ENCODE measurements at regions not wholly inside any gene's neighbourhood (a gene's known extent, or its start where the extent isn't known, plus 50 kb on each side); places are given as distances from the start of the nearest gene placed in this dataset.
A peak's percentile ranks its signal among the peaks of the same experiment; 100 is the strongest.

- 79 to 88% (median 84%) methylated on average over 5 of the region's 5 CpGs for WGBS, 3 donors
Measured at GRCh38 chr5:68441309-68442073, 225.9 kb downstream of the PIK3R1 start.

GRCh38 chr5:68443091-68443490 is 227.5 kb downstream of the PIK3R1 start:
- peak overlapping the region; percentile 13 for H3K27ac ChIP-seq (ENCODE audit: low read depth, low read length)
- WGBS, 3 donors: 88 to 96% (median 93%) methylated on average over 4 of the region's 4 CpGs

More at GRCh38 chr5:68441309-68442073, 225.9 kb downstream of the PIK3R1 start:
- H3K27ac ChIP-seq (ENCODE audit: low read depth, low read length): no peak overlapping the region

DNA sequence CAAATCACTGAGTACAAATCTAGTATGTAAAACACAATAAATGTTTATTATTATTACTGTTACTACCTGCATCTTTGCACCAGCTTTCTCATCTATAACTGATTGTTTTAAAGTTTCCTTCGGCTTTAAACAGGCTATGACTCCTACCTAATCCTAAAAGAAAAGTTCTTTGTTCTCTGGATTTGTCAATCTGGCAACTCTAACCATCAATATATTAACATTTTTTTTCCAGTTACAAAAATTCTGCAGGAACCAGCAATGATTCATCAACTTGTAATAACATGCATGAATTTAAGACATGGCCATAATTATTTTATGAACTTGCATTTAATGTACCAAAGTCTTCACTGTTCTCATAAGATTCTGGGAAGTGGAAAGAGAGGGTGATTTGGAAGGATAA is 228.5 kb downstream of the PIK3R1 start:
- H3K27ac ChIP-seq (ENCODE audit: low read depth, low read length): no peak overlapping the region
- WGBS, 3 donors: 69 to 79% (median 79%) methylated on average over 1 of the region's 1 CpG

GRCh38 chr5:68444833-68445232 is 229.3 kb downstream of the PIK3R1 start:
- H3K27ac ChIP-seq (ENCODE audit: low read depth, low read length): no peak overlapping the region
- 47 to 73% (median 57%) methylated on average over 5 of the region's 5 CpGs for WGBS, 3 donors

DNA sequence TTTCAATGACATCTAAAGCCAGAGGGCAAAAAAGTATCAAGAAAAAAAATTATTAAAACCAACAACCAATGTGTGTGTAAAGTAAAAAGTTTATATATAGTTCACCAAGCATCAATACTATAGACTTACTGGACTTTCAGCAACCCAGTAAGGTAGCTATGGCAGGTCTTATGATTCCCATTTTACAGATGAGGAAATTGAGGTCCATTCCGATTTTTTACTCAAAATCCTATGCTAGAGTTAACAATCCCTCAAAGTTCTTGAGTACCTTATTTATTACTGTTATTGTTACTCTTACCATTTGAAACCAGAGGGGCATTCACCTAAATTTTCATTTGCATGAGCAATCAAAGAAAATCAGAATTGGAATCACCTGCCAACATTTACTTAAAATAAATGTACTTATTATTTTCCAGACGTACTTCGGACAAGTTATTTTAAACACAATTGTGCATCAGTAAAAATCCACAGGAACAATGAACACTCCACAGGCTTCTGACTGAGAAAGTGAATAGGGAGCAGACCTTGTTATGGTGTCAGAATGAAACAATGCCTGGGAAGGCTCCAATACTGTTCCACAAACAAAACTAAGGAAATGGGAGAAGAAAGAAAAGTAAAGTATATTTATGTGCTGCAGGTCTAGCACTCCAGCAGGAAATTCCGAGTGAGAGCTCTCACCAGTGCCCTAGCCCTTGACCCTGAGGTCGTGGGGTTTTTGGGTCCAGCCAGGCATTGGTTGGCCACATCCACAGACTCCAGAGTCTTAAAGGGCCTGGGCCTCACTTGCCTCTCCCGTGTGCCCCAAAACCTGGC is 229.9 kb downstream of the PIK3R1 start:
- no peak overlapping the region for H3K27ac ChIP-seq (ENCODE audit: low read depth, low read length)
- 71 to 77% (median 76%) methylated on average over 6 of the region's 6 CpGs for whole genome bisulfite sequencing, 3 donors

DNA sequence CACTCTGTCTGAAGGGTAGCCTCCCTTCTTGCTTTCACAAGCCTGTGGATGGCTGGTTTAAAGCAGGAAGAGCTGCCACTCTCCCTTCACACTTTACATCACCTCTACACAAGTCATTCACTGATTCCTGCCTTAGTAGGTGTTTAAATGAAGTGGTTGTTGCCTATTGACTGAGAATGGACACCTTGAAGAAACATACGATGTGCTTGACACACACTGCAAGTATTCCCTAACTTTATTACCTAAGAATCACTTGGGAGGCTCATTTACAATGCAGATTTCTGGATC is 230.5 kb downstream of the PIK3R1 start:
- 85 to 95% (median 88%) methylated on average over 1 of the region's 1 CpG for WGBS, 3 donors
- H3K27ac ChIP-seq (ENCODE audit: low read depth, low read length): no peak overlapping the region

DNA sequence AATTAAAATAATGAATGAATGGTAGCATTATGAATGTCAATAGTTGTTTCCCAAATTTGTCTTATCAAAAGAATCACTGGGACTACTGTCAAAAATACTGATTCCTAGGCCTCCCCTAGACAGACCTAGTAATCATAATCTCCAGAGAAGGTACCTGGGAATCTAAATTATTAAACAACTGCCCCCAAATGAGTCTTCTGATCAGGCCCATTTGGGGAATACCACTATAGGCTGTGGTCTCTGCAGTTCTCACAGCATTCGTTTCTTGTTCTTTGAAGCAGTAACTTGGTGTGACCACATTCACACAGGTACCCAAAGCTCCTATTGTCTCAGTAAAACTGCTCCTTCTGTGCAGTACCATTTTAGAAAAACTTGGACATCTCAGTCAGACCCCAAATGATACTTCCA is 230.9 kb downstream of the PIK3R1 start:
- WGBS, 3 donors: 88 to 93% (median 93%) methylated on average over 1 of the region's 1 CpG
- H3K27ac ChIP-seq (ENCODE audit: low read depth, low read length): no peak overlapping the region

GRCh38 chr5:68447136-68447929 is 231.8 kb downstream of the PIK3R1 start:
- WGBS, 3 donors: 86 to 89% (median 87%) methylated on average over 6 of the region's 6 CpGs
- H3K27ac ChIP-seq (ENCODE audit: low read depth, low read length): no peak overlapping the region

GRCh38 chr5:68449380-68449779 is 233.8 kb downstream of the PIK3R1 start:
- WGBS, 3 donors: 70 to 82% (median 75%) methylated on average over 3 of the region's 3 CpGs
- no peak overlapping the region for H3K27ac ChIP-seq (ENCODE audit: low read depth, low read length)

DNA sequence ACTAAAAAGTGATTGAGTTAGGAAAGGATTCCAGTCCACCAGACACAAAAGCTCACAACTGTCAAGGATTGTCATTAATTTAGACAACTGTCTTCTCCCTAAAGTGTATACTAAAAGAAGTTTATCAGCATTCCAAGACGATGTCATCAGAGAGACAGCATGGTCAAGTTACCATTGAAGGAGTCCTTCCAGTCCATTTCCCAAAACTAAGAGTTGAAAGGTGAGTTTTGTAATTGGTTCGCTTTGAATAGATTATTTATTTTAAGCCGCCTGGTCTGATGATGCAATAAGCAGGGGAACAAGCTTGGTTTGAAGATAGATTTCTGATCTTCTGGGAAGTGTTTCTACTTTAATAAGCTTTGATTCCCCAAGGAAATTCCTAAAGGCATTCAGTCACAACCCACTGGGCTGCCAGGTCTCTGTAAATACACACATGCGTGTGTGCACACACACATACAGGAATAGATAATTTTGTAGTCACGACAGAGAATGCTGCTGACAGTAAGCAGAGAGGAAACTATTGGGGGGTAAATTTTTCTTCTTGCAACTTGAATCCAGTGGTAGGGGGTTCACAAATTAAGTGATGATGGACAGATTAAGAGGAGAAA is 234.8 kb downstream of the PIK3R1 start:
- 62 to 82% (median 70%) methylated on average over 5 of the region's 5 CpGs for WGBS, 3 donors
- no peak overlapping the region for H3K27ac ChIP-seq (ENCODE audit: low read depth, low read length)

DNA sequence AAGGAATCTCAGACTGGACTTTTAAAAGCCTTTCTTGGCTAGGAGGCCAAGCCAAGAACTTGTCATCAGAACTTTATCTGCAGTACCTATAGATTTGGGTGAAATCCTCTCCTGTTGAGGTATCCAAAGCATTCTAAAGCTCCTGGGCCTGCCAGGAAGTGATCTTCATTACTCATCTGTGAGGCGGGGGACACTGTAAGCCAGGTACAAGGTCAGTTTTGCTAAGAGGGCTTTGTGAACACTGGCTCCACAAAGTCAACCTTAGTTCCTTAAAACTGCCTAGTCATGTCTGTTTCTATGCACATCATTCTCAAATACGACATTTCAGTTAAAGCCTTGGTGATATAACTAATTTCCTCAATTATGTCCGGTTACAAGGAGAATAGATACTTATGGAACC is 236.7 kb downstream of the PIK3R1 start:
- 66 to 89% (median 76%) methylated on average over 3 of the region's 3 CpGs for WGBS, 3 donors

GRCh38 chr5:68454172-68454571 is 238.6 kb downstream of the PIK3R1 start:
- H3K27ac ChIP-seq (ENCODE audit: low read depth, low read length): no peak overlapping the region
- 92 to 96% (median 94%) methylated on average over 3 of the region's 3 CpGs for WGBS, 3 donors

More for the DNA sequence above, 236.7 kb downstream of the PIK3R1 start:
- H3K27ac ChIP-seq (ENCODE audit: low read depth, low read length): no peak overlapping the region

DNA sequence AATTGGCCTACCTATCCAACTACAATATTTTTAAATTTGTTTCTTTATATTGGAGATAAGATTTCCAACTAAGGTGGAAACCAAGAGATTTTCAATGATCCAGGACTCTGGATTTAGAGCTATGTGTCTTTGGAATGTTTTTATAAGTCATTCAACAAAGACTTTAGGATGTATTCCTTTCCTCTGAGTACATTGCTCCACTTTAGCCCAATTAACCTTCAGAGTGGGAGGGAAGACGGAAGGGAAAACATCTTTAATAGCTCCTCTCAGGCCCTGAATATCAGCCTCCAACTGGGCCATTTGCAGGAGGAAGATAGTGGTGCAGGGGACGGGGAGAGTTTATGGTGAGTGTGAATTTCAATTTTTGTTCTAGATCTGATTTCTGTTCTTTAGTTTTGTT is 239.2 kb downstream of the PIK3R1 start:
- no peak overlapping the region for H3K27ac ChIP-seq (ENCODE audit: low read depth, low read length)
- 95 to 98% (median 96%) methylated on average over 2 of the region's 2 CpGs for WGBS, 3 donors

DNA sequence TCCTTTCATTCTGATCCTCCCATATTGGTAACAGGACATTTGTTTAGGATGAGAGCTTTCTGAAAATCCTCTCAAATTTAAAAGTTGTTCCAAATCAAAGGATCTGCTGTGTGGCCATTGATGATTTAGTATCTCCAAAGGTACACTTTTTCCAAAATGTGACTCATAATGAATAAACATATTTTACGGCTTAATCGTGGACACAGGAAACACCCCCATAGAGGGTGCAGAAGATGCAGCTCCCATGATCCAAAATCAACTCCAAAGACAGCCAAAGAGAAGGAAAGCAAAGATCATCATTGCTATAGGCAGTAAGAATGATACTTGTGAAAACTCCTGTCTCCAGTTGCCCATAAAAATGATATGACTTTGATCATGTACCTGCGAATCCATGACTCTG is 239.7 kb downstream of the PIK3R1 start:
- H3K27ac ChIP-seq (ENCODE audit: low read depth, low read length): no peak overlapping the region
- 81 to 92% (median 86%) methylated on average over 3 of the region's 3 CpGs for WGBS, 3 donors

DNA sequence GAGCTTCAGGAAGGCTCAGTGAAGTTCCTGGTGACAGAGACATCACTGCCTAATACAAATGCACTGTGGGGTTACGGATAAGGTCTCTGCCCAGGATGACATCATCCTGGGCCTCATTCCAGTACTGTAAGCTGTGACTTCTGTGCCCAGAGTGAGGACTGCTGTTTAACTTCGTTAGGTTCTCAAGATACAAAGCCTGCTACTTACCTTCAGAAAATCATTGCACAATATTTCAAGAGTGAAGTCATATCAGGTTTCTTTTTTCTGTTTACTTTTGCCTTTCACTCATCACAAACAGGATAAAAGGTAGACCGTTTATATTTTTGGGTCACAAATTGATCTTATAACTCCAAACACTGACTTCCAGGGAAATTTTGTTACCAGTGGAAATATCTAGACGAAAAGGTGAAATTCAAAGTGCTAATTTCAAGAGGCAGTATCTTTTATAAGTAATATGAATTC is 241.2 kb downstream of the PIK3R1 start:
- no peak overlapping the region for H3K27ac ChIP-seq (ENCODE audit: low read depth, low read length)
- 23 to 60% (median 50%) methylated on average over 4 of the region's 4 CpGs for WGBS, 3 donors

DNA sequence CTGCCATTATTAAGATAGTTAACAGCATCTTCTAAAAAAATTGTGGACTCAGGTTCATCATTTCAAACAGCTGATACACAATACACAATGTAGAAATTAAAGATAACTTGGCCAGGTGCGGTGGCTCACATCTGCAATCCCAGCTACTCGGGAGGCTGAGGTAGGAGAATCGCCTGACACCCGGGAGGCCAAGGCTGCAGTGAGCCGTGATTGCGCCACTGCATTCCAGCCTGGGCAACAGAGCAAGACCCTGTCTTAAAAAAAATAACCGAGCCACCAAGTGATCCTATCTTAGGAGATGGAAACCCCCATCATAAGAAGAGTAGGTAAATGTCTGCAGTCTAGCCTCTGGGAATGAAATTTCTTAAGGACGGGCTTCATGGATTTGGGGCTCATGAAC is 241.7 kb downstream of the PIK3R1 start:
- H3K27ac ChIP-seq (ENCODE audit: low read depth, low read length): no peak overlapping the region

GRCh38 chr5:68458416-68459021 is 243.0 kb downstream of the PIK3R1 start:
- no peak overlapping the region for H3K27ac ChIP-seq (ENCODE audit: low read depth, low read length)
- 63 to 82% (median 64%) methylated on average over 3 of the region's 3 CpGs for WGBS, 3 donors

More for the DNA sequence above, 241.7 kb downstream of the PIK3R1 start:
- 79 to 97% (median 93%) methylated on average over 8 of the region's 8 CpGs for WGBS, 3 donors

Measured in adipose tissue (tissue), 3 donors.